ENCODE measurements at regions not wholly inside any gene's neighbourhood (a gene's known extent, or its start where the extent isn't known, plus 50 kb on each side); places are given as distances from the start of the nearest gene placed in this dataset.

DNA sequence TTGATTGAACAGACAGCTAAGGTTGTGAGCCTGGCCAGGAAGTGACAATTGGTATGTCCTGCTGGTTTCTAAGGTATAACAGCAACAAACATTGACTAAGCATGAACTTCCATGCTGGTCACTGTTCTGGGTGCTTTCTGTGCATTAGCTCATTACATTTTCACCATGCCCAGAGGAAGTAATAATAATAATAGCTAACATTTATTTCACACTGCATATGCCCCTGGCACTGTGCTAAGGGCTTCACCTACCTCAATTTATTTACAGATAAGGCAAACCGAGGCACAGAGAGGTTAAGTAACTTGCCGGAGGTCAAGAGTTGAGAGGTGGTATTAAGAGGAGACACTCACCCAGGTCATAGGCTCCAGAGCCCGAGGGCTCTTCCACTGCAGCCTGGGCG lies 113.6 kb downstream of the PDCL3 start:
- CTCF ChIA-PET, result no interaction called here

DNA sequence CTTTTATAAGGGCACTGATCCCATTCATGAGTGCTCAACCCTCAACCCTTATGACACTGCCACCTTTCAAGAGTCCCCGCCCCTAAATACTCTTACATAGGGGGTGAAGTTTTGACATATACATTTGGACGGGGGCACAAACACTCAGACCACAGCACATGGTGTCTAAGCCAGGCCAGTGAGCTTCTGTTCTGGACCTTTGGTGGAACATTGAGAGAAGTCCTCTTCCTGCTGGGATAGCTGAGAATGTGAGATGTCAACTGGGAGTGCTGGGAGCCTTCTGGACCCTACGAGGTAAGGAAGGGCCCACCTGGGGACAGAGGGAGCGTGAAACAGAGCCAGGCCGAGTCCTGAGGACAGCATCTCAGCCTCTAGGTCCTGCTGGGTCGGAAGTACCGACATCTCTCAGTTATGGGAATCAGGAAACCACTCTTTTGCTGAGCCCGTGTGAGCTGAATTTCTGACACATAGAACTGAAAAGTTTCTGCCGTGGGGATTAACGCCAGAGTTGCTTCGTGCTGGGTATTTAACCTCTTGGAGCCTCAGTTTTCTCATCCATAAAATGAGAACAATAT lies 114.9 kb downstream of the PDCL3 start:
- 75% methylated on average over 6 of the region's 11 CpGs for WGBS (ENCODE audit: insufficient coverage)
- H3K27me3 ChIP-seq (replicated peaks in 1 of 4; ENCODE audit: control extremely low read depth in 1 of 4, control insufficient read depth in 3 of 4, insufficient read depth in 4 of 4, low read length in 3 of 4), result peaks cover 0 to 5% (median 2%) of the 10 kb centered on the region in 4 experiments
- DNase-seq (no peak), ATAC-seq (ENCODE audit: low read depth) (no peak)
- H3K27ac ChIP-seq (ENCODE audit: low read length in 2 of 2), result no peak overlapping the region
- H3K9me3 ChIP-seq (ENCODE audit: control extremely low read depth in 1 of 3, control insufficient read depth in 2 of 3, insufficient read depth in 1 of 3, low read length in 2 of 3), result no peaks in the 10 kb centered on the region
- H3K4me1 Mint-ChIP-seq, result no peaks in the 10 kb centered on the region
- POLR2A ChIA-PET, result interaction anchor here (0.5 kb wide), 1 partner anchor 505 kb away, joined by 4 read pairs; no protein-coding TSS in a partner anchor
- no peaks in the 10 kb centered on the region for H3K36me3 ChIP-seq (replicated peaks in 1 of 2; ENCODE audit: control extremely low read depth in 1 of 2, control insufficient read depth in 1 of 2, extremely low read depth in 1 of 2, insufficient read depth in 2 of 2, low read length in 1 of 2)
- H4K20me1 ChIP-seq (ENCODE audit: control insufficient read depth, insufficient read depth, low read length, poor library complexity, severe bottlenecking), result no peaks in the 10 kb centered on the region
- H2AFZ ChIP-seq (ENCODE audit: insufficient read depth, low read depth, low read length, poor library complexity, severe bottlenecking), result no peak overlapping the region
- peaks cover 29% of the 10 kb centered on the region for H3K27me3 Mint-ChIP-seq
- no peak overlapping the region for H3K4me3 Mint-ChIP-seq
- H3K4me2 ChIP-seq (replicated peaks; ENCODE audit: low read depth, low read length, poor library complexity, severe bottlenecking), result no peak overlapping the region
- H3K79me2 ChIP-seq (ENCODE audit: control insufficient read depth, insufficient read depth, low read length), result no peaks in the 10 kb centered on the region
- no peak overlapping the region for H3K4me3 ChIP-seq (ENCODE audit: control extremely low read depth in 1 of 5, extremely low read depth in 1 of 5, insufficient read depth in 1 of 5, low read depth in 2 of 5, low read length in 4 of 5)
- no peak overlapping the region for H3K27ac Mint-ChIP-seq
- H3K4me1 ChIP-seq (ENCODE audit: control insufficient read depth in 2 of 2, insufficient read depth in 2 of 2, low read length in 2 of 2), result no peaks in the 10 kb centered on the region
- CTCF ChIA-PET, result no interaction called here
- no peak for TF ChIP-seq EZH2 (IDR thresholded peaks at IDR 0.05; ENCODE audit: borderline replicate concordance, insufficient read depth, low read depth, low read length, poor library complexity, severe bottlenecking)
- TF ChIP-seq, protein P1, sequence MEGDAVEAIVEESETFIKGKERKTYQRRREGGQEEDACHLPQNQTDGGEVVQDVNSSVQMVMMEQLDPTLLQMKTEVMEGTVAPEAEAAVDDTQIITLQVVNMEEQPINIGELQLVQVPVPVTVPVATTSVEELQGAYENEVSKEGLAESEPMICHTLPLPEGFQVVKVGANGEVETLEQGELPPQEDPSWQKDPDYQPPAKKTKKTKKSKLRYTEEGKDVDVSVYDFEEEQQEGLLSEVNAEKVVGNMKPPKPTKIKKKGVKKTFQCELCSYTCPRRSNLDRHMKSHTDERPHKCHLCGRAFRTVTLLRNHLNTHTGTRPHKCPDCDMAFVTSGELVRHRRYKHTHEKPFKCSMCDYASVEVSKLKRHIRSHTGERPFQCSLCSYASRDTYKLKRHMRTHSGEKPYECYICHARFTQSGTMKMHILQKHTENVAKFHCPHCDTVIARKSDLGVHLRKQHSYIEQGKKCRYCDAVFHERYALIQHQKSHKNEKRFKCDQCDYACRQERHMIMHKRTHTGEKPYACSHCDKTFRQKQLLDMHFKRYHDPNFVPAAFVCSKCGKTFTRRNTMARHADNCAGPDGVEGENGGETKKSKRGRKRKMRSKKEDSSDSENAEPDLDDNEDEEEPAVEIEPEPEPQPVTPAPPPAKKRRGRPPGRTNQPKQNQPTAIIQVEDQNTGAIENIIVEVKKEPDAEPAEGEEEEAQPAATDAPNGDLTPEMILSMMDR (IDR thresholded peaks at IDR 0.05), result no peak
- intact Hi-C loops (cut with micrococcal nuclease), result no loop called here
- H3K9ac ChIP-seq (ENCODE audit: low read length), result no peak overlapping the region
- no peaks in the 10 kb centered on the region for H3K9me3 Mint-ChIP-seq (ENCODE audit: insufficient read depth)

More for the DNA sequence above, 113.6 kb downstream of the PDCL3 start:
- H3K9ac ChIP-seq (ENCODE audit: low read length), result no peak overlapping the region
- H3K4me3 Mint-ChIP-seq, result no peak overlapping the region
- DNase-seq (no peak), ATAC-seq (ENCODE audit: low read depth) (no peak)
- H4K20me1 ChIP-seq (ENCODE audit: control insufficient read depth, insufficient read depth, low read length, poor library complexity, severe bottlenecking), result no peaks in the 10 kb centered on the region
- no peak overlapping the region for H3K4me3 ChIP-seq (ENCODE audit: control extremely low read depth in 1 of 5, extremely low read depth in 1 of 5, insufficient read depth in 1 of 5, low read depth in 2 of 5, low read length in 4 of 5)
- H3K9me3 ChIP-seq (ENCODE audit: control extremely low read depth in 1 of 3, control insufficient read depth in 2 of 3, insufficient read depth in 1 of 3, low read length in 2 of 3), result no peaks in the 10 kb centered on the region
- no peak overlapping the region for H2AFZ ChIP-seq (ENCODE audit: insufficient read depth, low read depth, low read length, poor library complexity, severe bottlenecking)
- H3K4me2 ChIP-seq (replicated peaks; ENCODE audit: low read depth, low read length, poor library complexity, severe bottlenecking), result no peak overlapping the region
- POLR2A ChIA-PET, result no interaction called here
- H3K9me3 Mint-ChIP-seq (ENCODE audit: insufficient read depth), result no peaks in the 10 kb centered on the region
- H3K27ac Mint-ChIP-seq, result no peak overlapping the region
- no peak overlapping the region for H3K27ac ChIP-seq (ENCODE audit: low read length in 2 of 2)
- H3K36me3 ChIP-seq (replicated peaks in 1 of 2; ENCODE audit: control extremely low read depth in 1 of 2, control insufficient read depth in 1 of 2, extremely low read depth in 1 of 2, insufficient read depth in 2 of 2, low read length in 1 of 2), result no peaks in the 10 kb centered on the region
- intact Hi-C loops (cut with micrococcal nuclease), result no loop called here
- H3K4me1 ChIP-seq (ENCODE audit: control insufficient read depth in 2 of 2, insufficient read depth in 2 of 2, low read length in 2 of 2), result no peaks in the 10 kb centered on the region
- TF ChIP-seq, protein P1 (IDR thresholded peaks at IDR 0.05), result no peak
- no peak for TF ChIP-seq EZH2 (IDR thresholded peaks at IDR 0.05; ENCODE audit: borderline replicate concordance, insufficient read depth, low read depth, low read length, poor library complexity, severe bottlenecking)
- H3K79me2 ChIP-seq (ENCODE audit: control insufficient read depth, insufficient read depth, low read length), result no peaks in the 10 kb centered on the region
- 94% methylated on average over 3 of the region's 4 CpGs for WGBS (ENCODE audit: insufficient coverage)
- peaks cover 21% of the 10 kb centered on the region for H3K27me3 Mint-ChIP-seq
- peaks cover 0 to 3% (median 1%) of the 10 kb centered on the region in 4 experiments for H3K27me3 ChIP-seq (replicated peaks in 1 of 4; ENCODE audit: control extremely low read depth in 1 of 4, control insufficient read depth in 3 of 4, insufficient read depth in 4 of 4, low read length in 3 of 4)
- H3K4me1 Mint-ChIP-seq, result no peaks in the 10 kb centered on the region
